NCI-H82 treated with DMSO at 0.1 percent for 48 hours (cell line): ENCODE measurements at regions not wholly inside any gene's neighbourhood (a gene's known extent, or its start where the extent isn't known, plus 50 kb on each side); places are given as distances from the start of the nearest gene placed in this dataset.

ENCODE experiments used
- DNase-seq: peaks from one replicate; lab custom pipeline; 2025; ENCODE audit not compliant: unreplicated experiment; lab: John Stamatoyannopoulos, UW

GRCh38 chr11:64456509-64457320, 97.8 kb downstream of the RPS6KA4 start:
- no peak for DNase-seq

- DNase-seq: no peak
Observed at GRCh38 chr11:64457416-64458010, 98.2 kb upstream of the SLC22A11 start.

GRCh38 chr11:64458997-64459396, 96.7 kb upstream of the SLC22A11 start:
- no peak for DNase-seq

GRCh38 chr11:64459609-64460008, 96.1 kb upstream of the SLC22A11 start:
- no peak for DNase-seq

- DNase-seq: no peak
Observed at GRCh38 chr11:64461081-64461480, 94.7 kb upstream of the SLC22A11 start.

- no peak for DNase-seq
Observed at GRCh38 chr11:64466115-64466718, 89.5 kb upstream of the SLC22A11 start.

GRCh38 chr11:64469288-64469687, 86.5 kb upstream of the SLC22A11 start:
- no peak for DNase-seq

- DNase-seq: no peak
Observed at GRCh38 chr11:64472593-64473455, 82.9 kb upstream of the SLC22A11 start.

GRCh38 chr11:64474680-64475079, 81.1 kb upstream of the SLC22A11 start:
- DNase-seq: no peak

GRCh38 chr11:64475145-64475544, 80.6 kb upstream of the SLC22A11 start:
- no peak for DNase-seq

- no peak for DNase-seq
Observed at GRCh38 chr11:64476881-64477280, 78.9 kb upstream of the SLC22A11 start.

- DNase-seq: no peak
Observed at GRCh38 chr11:64477675-64478074, 78.1 kb upstream of the SLC22A11 start.

GRCh38 chr11:64482588-64482987, 73.2 kb upstream of the SLC22A11 start:
- no peak for DNase-seq

- DNase-seq: no peak
Observed at GRCh38 chr11:64484191-64485022, 71.3 kb upstream of the SLC22A11 start.

GRCh38 chr11:64485074-64485473, 70.7 kb upstream of the SLC22A11 start:
- DNase-seq: no peak

GRCh38 chr11:64489831-64490441, 65.8 kb upstream of the SLC22A11 start:
- DNase-seq: no peak

- no peak for DNase-seq
Observed at GRCh38 chr11:64490562-64491216, 65.1 kb upstream of the SLC22A11 start.

GRCh38 chr11:64492561-64492960, 63.2 kb upstream of the SLC22A11 start:
- DNase-seq: no peak

GRCh38 chr11:64498136-64498535, 57.6 kb upstream of the SLC22A11 start:
- no peak for DNase-seq
